ENCODE measurements at regions not wholly inside any gene's neighbourhood (a gene's known extent, or its start where the extent isn't known, plus 50 kb on each side); places are given as distances from the start of the nearest gene placed in this dataset.
A peak's percentile ranks its signal among the peaks of the same experiment; 100 is the strongest.

GRCh38 chr6:49257549-49257948 is 205.5 kb downstream of the MMUT start:
- FAIRE-seq (no peak), DNase-seq (ENCODE audit: low read depth, low spot score) (no peak)
- dilution Hi-C loops (cut with MboI; ENCODE audit: extremely low pct_ligation_motif_present, low sequenced_read_pairs): no loop called here
- no peaks in the 10 kb centered on the region for H3K27me3 ChIP-seq (ENCODE audit: control insufficient read depth, extremely low read depth, insufficient read depth, low read length)
- peaks cover 6% of the 10 kb centered on the region for H3K4me1 ChIP-seq (ENCODE audit: control insufficient read depth, extremely low read depth, insufficient read depth, low read length)
- no peak overlapping the region for H3K4me3 ChIP-seq (ENCODE audit: control insufficient read depth in 2 of 3, extremely low read depth in 1 of 3, insufficient read depth in 2 of 3, low read depth in 1 of 3, low read length in 3 of 3)
- no peaks in the 10 kb centered on the region for H4K20me1 ChIP-seq (ENCODE audit: control insufficient read depth, extremely low read depth, insufficient read depth, low read length)
- TF ChIP-seq CTCF (optimal IDR thresholded peaks at IDR 0.05 in 1 of 3, IDR thresholded peaks at IDR 0.05 in 1 of 3, conservative IDR thresholded peaks at IDR 0.05 in 1 of 3; ENCODE audit: extremely low read depth in 1 of 3, insufficient read depth in 2 of 3, low read length in 3 of 3) (no peak), EZH2 (IDR thresholded peaks at IDR 0.05; ENCODE audit: low read length) (no peak)
- H2AFZ ChIP-seq (ENCODE audit: control insufficient read depth, low read length): peak overlapping the region; percentile 12
- H3K9me3 ChIP-seq (ENCODE audit: control insufficient read depth, low read depth, low read length): no peaks in the 10 kb centered on the region
- no peaks in the 10 kb centered on the region for H3K36me3 ChIP-seq (ENCODE audit: control insufficient read depth in 2 of 2, extremely low read depth in 1 of 2, insufficient read depth in 2 of 2, low read length in 2 of 2)
- no peak overlapping the region for H3K27ac ChIP-seq (ENCODE audit: control insufficient read depth, insufficient read depth, low read length)
- H3K9me1 ChIP-seq (ENCODE audit: control insufficient read depth, extremely low read depth, insufficient read depth, low read length): no peaks in the 10 kb centered on the region
- H3K9ac ChIP-seq (ENCODE audit: control insufficient read depth, extremely low read depth, insufficient read depth, low read length): no peak overlapping the region
- no peak overlapping the region for H3K4me2 ChIP-seq (ENCODE audit: control insufficient read depth, extremely low read depth, insufficient read depth, low read depth, low read length)
- H3K79me2 ChIP-seq (ENCODE audit: control insufficient read depth, insufficient read depth, low read length): no peaks in the 10 kb centered on the region

GRCh38 chr6:49255335-49255734 is 207.7 kb downstream of the MMUT start:
- H3K4me1 ChIP-seq (ENCODE audit: control insufficient read depth, extremely low read depth, insufficient read depth, low read length): peaks cover 6% of the 10 kb centered on the region
- H3K4me3 ChIP-seq (ENCODE audit: control insufficient read depth in 2 of 3, extremely low read depth in 1 of 3, insufficient read depth in 2 of 3, low read depth in 1 of 3, low read length in 3 of 3): no peak overlapping the region
- no peaks in the 10 kb centered on the region for H3K27me3 ChIP-seq (ENCODE audit: control insufficient read depth, extremely low read depth, insufficient read depth, low read length)
- dilution Hi-C loops (cut with MboI; ENCODE audit: extremely low pct_ligation_motif_present, low sequenced_read_pairs): no loop called here
- no peak overlapping the region for H2AFZ ChIP-seq (ENCODE audit: control insufficient read depth, low read length)
- no peak for DNase-seq (ENCODE audit: low read depth, low spot score)
- no peaks in the 10 kb centered on the region for H3K36me3 ChIP-seq (ENCODE audit: control insufficient read depth in 2 of 2, extremely low read depth in 1 of 2, insufficient read depth in 2 of 2, low read length in 2 of 2)
- no peak for FAIRE-seq
- H4K20me1 ChIP-seq (ENCODE audit: control insufficient read depth, extremely low read depth, insufficient read depth, low read length): no peaks in the 10 kb centered on the region
- no peak overlapping the region for H3K9ac ChIP-seq (ENCODE audit: control insufficient read depth, extremely low read depth, insufficient read depth, low read length)
- no peaks in the 10 kb centered on the region for H3K9me1 ChIP-seq (ENCODE audit: control insufficient read depth, extremely low read depth, insufficient read depth, low read length)
- H3K27ac ChIP-seq (ENCODE audit: control insufficient read depth, insufficient read depth, low read length): no peak overlapping the region
- no peak for TF ChIP-seq CTCF (optimal IDR thresholded peaks at IDR 0.05 in 1 of 3, IDR thresholded peaks at IDR 0.05 in 1 of 3, conservative IDR thresholded peaks at IDR 0.05 in 1 of 3; ENCODE audit: extremely low read depth in 1 of 3, insufficient read depth in 2 of 3, low read length in 3 of 3)
- TF ChIP-seq EZH2 (IDR thresholded peaks at IDR 0.05; ENCODE audit: low read length): no peak
- H3K4me2 ChIP-seq (ENCODE audit: control insufficient read depth, extremely low read depth, insufficient read depth, low read depth, low read length): no peak overlapping the region
- no peaks in the 10 kb centered on the region for H3K79me2 ChIP-seq (ENCODE audit: control insufficient read depth, insufficient read depth, low read length)
- no peaks in the 10 kb centered on the region for H3K9me3 ChIP-seq (ENCODE audit: control insufficient read depth, low read depth, low read length)

Data from keratinocyte (primary cell).